Right lobe of liver (tissue), 4 donors: ENCODE measurements at regions not wholly inside any gene's neighbourhood (a gene's known extent, or its start where the extent isn't known, plus 50 kb on each side); places are given as distances from the start of the nearest gene placed in this dataset.

ENCODE experiments used
- POLR2A ChIP-seq: fragments of 450-650 bp; IDR thresholded peaks from one replicate; pipeline ENCODE4 v1.6.1; 2017; ENCODE audit warnings: antibody characterized with exemption, mild to moderate bottlenecking
- TF ChIP-seq, protein P1 (sequence below), 4 donors: fragments of 200-600 bp in 3 of 4; fragments of 450-650 bp in 1 of 4; IDR thresholded peaks; one replicate each; pipeline versions ENCODE4 v1.5.1 to v1.8.0; 2016 to 2022; ENCODE audit warnings: antibody characterized with exemption in 4 of 4, mild to moderate bottlenecking in 2 of 4
- donor health status: DM: no; HTN: no; CAD: no.
- donor health status: DM: no; HTN: no; CAD: no.
- donor health status: DM: no; HTN: yes; CAD: no.

GRCh38 chr3:87448558-87448957, 172.2 kb upstream of the POU1F1 start:
- TF ChIP-seq, protein P1, sequence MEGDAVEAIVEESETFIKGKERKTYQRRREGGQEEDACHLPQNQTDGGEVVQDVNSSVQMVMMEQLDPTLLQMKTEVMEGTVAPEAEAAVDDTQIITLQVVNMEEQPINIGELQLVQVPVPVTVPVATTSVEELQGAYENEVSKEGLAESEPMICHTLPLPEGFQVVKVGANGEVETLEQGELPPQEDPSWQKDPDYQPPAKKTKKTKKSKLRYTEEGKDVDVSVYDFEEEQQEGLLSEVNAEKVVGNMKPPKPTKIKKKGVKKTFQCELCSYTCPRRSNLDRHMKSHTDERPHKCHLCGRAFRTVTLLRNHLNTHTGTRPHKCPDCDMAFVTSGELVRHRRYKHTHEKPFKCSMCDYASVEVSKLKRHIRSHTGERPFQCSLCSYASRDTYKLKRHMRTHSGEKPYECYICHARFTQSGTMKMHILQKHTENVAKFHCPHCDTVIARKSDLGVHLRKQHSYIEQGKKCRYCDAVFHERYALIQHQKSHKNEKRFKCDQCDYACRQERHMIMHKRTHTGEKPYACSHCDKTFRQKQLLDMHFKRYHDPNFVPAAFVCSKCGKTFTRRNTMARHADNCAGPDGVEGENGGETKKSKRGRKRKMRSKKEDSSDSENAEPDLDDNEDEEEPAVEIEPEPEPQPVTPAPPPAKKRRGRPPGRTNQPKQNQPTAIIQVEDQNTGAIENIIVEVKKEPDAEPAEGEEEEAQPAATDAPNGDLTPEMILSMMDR (IDR thresholded peaks at IDR 0.05) = no peak
- no peak for TF ChIP-seq POLR2A
